SK-N-SH (cell line): ENCODE measurements at regions not wholly inside any gene's neighbourhood (a gene's known extent, or its start where the extent isn't known, plus 50 kb on each side); places are given as distances from the start of the nearest gene placed in this dataset.

Experiments used
- CTCF ChIA-PET: fragments of 300-600, 350-600 bp; formaldehyde crosslinking; extraction: SDS; loops from one replicate; lab custom pipeline; 2021; lab: Yijun Ruan, JAX
- POLR2A ChIA-PET: fragments of 350-600 bp; sonication (Branson Sonifier 250); formaldehyde crosslinking; extraction: SDS; loops from one replicate; lab custom pipeline; 2020; ENCODE audit warnings: antibody characterized with exemption, inconsistent platforms; lab: Yijun Ruan, JAX
- DNase-seq: peaks from one replicate; pipeline ENCODE4 v3.0.0; 2012
- H2AFZ ChIP-seq: fragments of 200-600 bp; sonication (generic); 2 replicates; pipeline ENCODE4 v1.8.1; 2016; ENCODE audit warnings: antibody characterized with exemption, mild to moderate bottlenecking, low read depth
- H3F3A ChIP-seq: fragments of 200-600 bp; sonication (generic); replicated peaks from 2 replicates; pipeline ENCODE3; 2016; ENCODE audit warnings: antibody characterized with exemption, mild to moderate bottlenecking; ENCODE audit not compliant: insufficient read depth
- H3K27ac ChIP-seq, 2 experiments: fragments of 200-500 bp in 1 of 2; fragments of 200-600 bp in 1 of 2; sonication (Bioruptor generic) in 1 of 2; sonication (generic), shearing (Covaris generic) in 1 of 2; 2 replicates each; pipeline versions ENCODE4 v1.5.1 to v1.6.1; 2014 to 2016; ENCODE audit warnings: low read depth in 2 of 2, inconsistent platforms in 1 of 2, low read length in 1 of 2, mild to moderate bottlenecking in 1 of 2, mixed read lengths in 1 of 2
- H3K27me3 ChIP-seq: fragments of 200-600 bp; sonication (generic), shearing (Covaris generic); 2 replicates; pipeline ENCODE4 v1.6.1; 2016; ENCODE audit warnings: mixed run types; ENCODE audit not compliant: insufficient read depth
- H3K36me3 ChIP-seq, 2 experiments: fragments of 200-500 bp in 1 of 2; fragments of 200-600 bp in 1 of 2; sonication (Bioruptor generic) in 1 of 2; sonication (generic) in 1 of 2; replicated peaks in 1 of 2; 2 replicates each; pipeline versions ENCODE3 to v1.5.1; 2014 to 2016; ENCODE audit warnings: low read length in 1 of 2, mild to moderate bottlenecking in 1 of 2; ENCODE audit not compliant: insufficient read depth in 2 of 2, control insufficient read depth in 1 of 2
- H3K4me1 ChIP-seq, 2 experiments: fragments of 200-500 bp in 1 of 2; fragments of 200-600 bp in 1 of 2; sonication (Bioruptor generic) in 1 of 2; sonication (generic), shearing (Covaris generic) in 1 of 2; 2 replicates each; pipeline versions ENCODE4 v1.5.1 to v1.6.1; 2014 to 2016; ENCODE audit warnings: low read depth in 1 of 2, low read length in 1 of 2, mixed run types in 1 of 2; ENCODE audit not compliant: insufficient read depth in 2 of 2, control insufficient read depth in 1 of 2
- H3K4me2 ChIP-seq: fragments of 200-600 bp; sonication (generic), shearing (Covaris generic); 2 replicates; pipeline ENCODE4 v1.6.1; 2017; ENCODE audit warnings: mixed run types
- H3K4me3 ChIP-seq, 2 experiments: fragments of 200-500 bp in 1 of 2; fragments of 200-600 bp in 1 of 2; sonication (Bioruptor generic) in 1 of 2; sonication (generic), shearing (Covaris generic) in 1 of 2; 2 replicates each; pipeline versions ENCODE4 v1.5.1 to v1.8.1; 2014 to 2016; ENCODE audit warnings: low read depth in 2 of 2, inconsistent platforms in 1 of 2, low read length in 1 of 2, mild to moderate bottlenecking in 1 of 2, mixed read lengths in 1 of 2, moderate library complexity in 1 of 2
- H3K79me2 ChIP-seq: fragments of 200-600 bp; sonication (generic); 2 replicates; pipeline ENCODE4 v1.8.1; 2017; ENCODE audit warnings: mild to moderate bottlenecking; ENCODE audit not compliant: insufficient read depth
- H3K9ac ChIP-seq: fragments of 200-600 bp; sonication (generic); 2 replicates; pipeline ENCODE4 v1.6.1; 2017; ENCODE audit warnings: mixed run types
- H3K9me2 ChIP-seq: fragments of 200-600 bp; sonication (generic); 2 replicates; pipeline ENCODE4 v1.6.1; 2017; ENCODE audit warnings: mixed run types
- H3K9me3 ChIP-seq: fragments of 200-600 bp; sonication (generic); 2 replicates; pipeline ENCODE4 v1.6.1; 2017; ENCODE audit warnings: mixed run types, mild to moderate bottlenecking, moderate library complexity
- H4K20me1 ChIP-seq: fragments of 200-600 bp; sonication (generic); 2 replicates; pipeline ENCODE4 v1.6.1; 2017; ENCODE audit warnings: mild to moderate bottlenecking, mixed run types; ENCODE audit not compliant: insufficient read depth
- CTCF ChIP-seq: fragments of 200-600 bp; sonication (generic); IDR thresholded peaks from 2 replicates; pipeline ENCODE4 v1.6.1; 2017; ENCODE audit warnings: antibody characterized with exemption, mild to moderate bottlenecking, moderate library complexity
- FOSL2 ChIP-seq: IDR thresholded peaks from 2 replicates; pipeline ENCODE4 v1.4.0; 2012; ENCODE audit warnings: low read depth, mild to moderate bottlenecking, moderate library complexity, borderline replicate concordance
- FOXM1 ChIP-seq: IDR thresholded peaks from 2 replicates; pipeline ENCODE4 v1.4.0; 2012; ENCODE audit warnings: low read depth, mild to moderate bottlenecking
- GABPA ChIP-seq: IDR thresholded peaks from 2 replicates; pipeline ENCODE4 v1.4.0; 2012; ENCODE audit warnings: low read depth, mild to moderate bottlenecking
- GATA2 ChIP-seq: sonication (generic); formaldehyde crosslinking; IDR thresholded peaks from 2 replicates; pipeline ENCODE4 v1.5.0; 2020; ENCODE audit warnings: mild to moderate bottlenecking, missing genetic modification reagents
- JUND ChIP-seq: IDR thresholded peaks from 2 replicates; pipeline ENCODE4 v1.4.0; 2012
- RCOR1 ChIP-seq: fragments of 150-350 bp; IDR thresholded peaks from 2 replicates; pipeline ENCODE4 v1.6.1; 2017; ENCODE audit warnings: antibody characterized with exemption, low read length
- REST ChIP-seq: IDR thresholded peaks from 2 replicates; pipeline ENCODE4 v1.6.1; 2012; ENCODE audit warnings: mild to moderate bottlenecking, low read depth, low read length, moderate library complexity
- RFX5 ChIP-seq: IDR thresholded peaks from 2 replicates; pipeline ENCODE4 v1.6.1; 2012; ENCODE audit warnings: mild to moderate bottlenecking, improper control_type of control experiment, low read length
- RXRA ChIP-seq: IDR thresholded peaks from 2 replicates; pipeline ENCODE4 v1.4.0; 2012; ENCODE audit warnings: low read depth, mild to moderate bottlenecking, borderline replicate concordance
- SIN3A ChIP-seq: IDR thresholded peaks from 2 replicates; pipeline ENCODE4 v1.6.1; 2012; ENCODE audit warnings: low read depth, mild to moderate bottlenecking, low read length, moderate library complexity, borderline replicate concordance
- SMC3 ChIP-seq: IDR thresholded peaks from 2 replicates; pipeline ENCODE4 v1.6.1; 2012; ENCODE audit warnings: low read depth, low read length, improper control_type of control experiment
- USF1 ChIP-seq: IDR thresholded peaks from 2 replicates; pipeline ENCODE4 v1.4.0; 2012; ENCODE audit warnings: low read depth, borderline replicate concordance
- USF2 ChIP-seq: fragments of 150-350 bp; IDR thresholded peaks from 2 replicates; pipeline ENCODE4 v1.6.1; 2017; ENCODE audit warnings: antibody characterized with exemption, low read length, low read depth, borderline replicate concordance
- WGBS: methylation state at CpG from one replicate; pipeline ENCODE4 v1.1.6; 2017; ENCODE audit warnings: low lambda C conversion rate; 5-methylcytosine and 5-hydroxymethylcytosine counted together

- Histone ChIP-seq H3K9ac (no peak overlapping the region), H3K4me3 (no peak overlapping the region), H3K36me3 (no peaks in the 10 kb centered on the region), H3K9me3 (no peaks in the 10 kb centered on the region), H2AFZ (peak overlapping the region; percentile 33; the same call in 1 of the 2 replicates), H3K4me2 (no peak overlapping the region), H3F3A (no peaks in the 10 kb centered on the region), H3K9me2 (no peaks in the 10 kb centered on the region), H3K4me1 (no peaks in the 10 kb centered on the region), H3K27me3 (no peaks in the 10 kb centered on the region), H3K27ac (no peak overlapping the region), H3K79me2 (no peaks in the 10 kb centered on the region), H4K20me1 (no peaks in the 10 kb centered on the region)
- POLR2A ChIA-PET = no interaction called here
- WGBS = 48% methylated on average over 2 of the region's 2 CpGs
- CTCF ChIA-PET = no interaction called here
- no peak for DNase-seq
- TF ChIP-seq GABPA (no peak), CTCF (no peak), USF2 (no peak), FOSL2 (no peak), FOXM1 (no peak), JUND (no peak), RFX5 (no peak), GATA2 (no peak), RXRA (no peak), REST (no peak)
Observed at GRCh38 chr10:36096576-36096975, 454.5 kb upstream of the FZD8 start.

- Histone ChIP-seq H3K36me3 (no peaks in the 10 kb centered on the region), H3K9me2 (no peaks in the 10 kb centered on the region), H3K4me1 (no peaks in the 10 kb centered on the region), H4K20me1 (no peaks in the 10 kb centered on the region), H2AFZ (no peak overlapping the region), H3F3A (no peaks in the 10 kb centered on the region), H3K79me2 (no peaks in the 10 kb centered on the region), H3K4me2 (no peak overlapping the region), H3K27me3 (no peaks in the 10 kb centered on the region), H3K9me3 (no peaks in the 10 kb centered on the region), H3K9ac (no peak overlapping the region), H3K27ac (no peak overlapping the region), H3K4me3 (no peak overlapping the region)
- TF ChIP-seq SIN3A (no peak), SMC3 (no peak), USF1 (no peak), RCOR1 (no peak)
- ChIA-PET CTCF (no interaction called here), POLR2A (no interaction called here)
- no peak for DNase-seq
- 68% methylated on average over 8 of the region's 8 CpGs for WGBS
Observed at GRCh38 chr10:36094096-36094495, 452.0 kb upstream of the FZD8 start.
